Endothelial cell of umbilical vein (primary cell): ENCODE measurements at regions not wholly inside any gene's neighbourhood (a gene's known extent, or its start where the extent isn't known, plus 50 kb on each side); places are given as distances from the start of the nearest gene placed in this dataset.

Experiments used
- EZH2 ChIP-seq: IDR thresholded peaks from 2 replicates; pipeline ENCODE4 v1.6.1; 2012; ENCODE audit warnings: borderline replicate concordance, low read depth, mild to moderate bottlenecking, moderate library complexity, low read length, inconsistent platforms; ENCODE audit not compliant: severe bottlenecking
- POLR2A ChIP-seq: IDR thresholded peaks from 2 replicates; pipeline ENCODE4 v1.6.1; 2012; ENCODE audit warnings: low read depth, mild to moderate bottlenecking, control low read depth, low read length
- TF ChIP-seq, protein P1 (sequence below), 2 donors: IDR thresholded peaks; 1 replicate in 1 of 2; 2 replicates in 1 of 2; pipeline ENCODE4 v1.5.1; 2011; ENCODE audit warnings: low read length in 2 of 2, mild to moderate bottlenecking in 2 of 2, moderate library complexity in 2 of 2, control low read depth in 1 of 2, inconsistent platforms in 1 of 2, low read depth in 1 of 2; ENCODE audit not compliant: insufficient read depth in 1 of 2; ENCODE audit errors: extremely low read depth in 1 of 2
- TF ChIP-seq, protein P2 (sequence below): IDR thresholded peaks from 2 replicates; pipeline ENCODE4 v1.6.1; 2011; ENCODE audit not compliant: insufficient read depth, insufficient read length

DNA sequence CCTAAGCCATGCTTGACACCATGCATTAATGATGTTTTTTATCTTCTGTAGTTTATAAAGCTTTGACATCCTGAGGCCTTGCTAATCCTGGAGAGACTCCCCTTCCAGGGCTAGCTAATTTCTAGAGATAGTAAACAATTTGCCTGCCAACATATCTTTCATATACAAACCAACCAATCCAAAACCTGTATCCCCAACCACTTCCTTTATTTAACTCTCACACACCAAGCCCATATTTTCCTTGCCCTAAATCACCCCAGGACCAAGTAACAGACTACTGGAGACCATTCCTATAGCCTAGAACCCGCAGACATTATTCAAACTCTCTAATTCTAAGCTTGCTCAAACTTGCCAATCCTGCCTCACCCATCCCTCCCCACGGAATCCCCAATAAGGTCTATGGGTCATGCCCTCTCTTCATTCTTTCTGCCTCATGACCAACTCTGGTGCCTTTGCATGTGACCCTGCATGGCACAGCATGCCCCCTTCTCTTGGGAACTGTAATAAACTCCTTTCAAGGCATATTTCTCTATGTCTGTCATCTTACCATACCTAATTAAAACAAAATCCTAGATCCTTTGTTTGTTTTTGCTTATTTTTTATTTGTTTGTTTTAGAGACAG, 116.6 kb upstream of the CACUL1 start:
- TF ChIP-seq, protein P1, sequence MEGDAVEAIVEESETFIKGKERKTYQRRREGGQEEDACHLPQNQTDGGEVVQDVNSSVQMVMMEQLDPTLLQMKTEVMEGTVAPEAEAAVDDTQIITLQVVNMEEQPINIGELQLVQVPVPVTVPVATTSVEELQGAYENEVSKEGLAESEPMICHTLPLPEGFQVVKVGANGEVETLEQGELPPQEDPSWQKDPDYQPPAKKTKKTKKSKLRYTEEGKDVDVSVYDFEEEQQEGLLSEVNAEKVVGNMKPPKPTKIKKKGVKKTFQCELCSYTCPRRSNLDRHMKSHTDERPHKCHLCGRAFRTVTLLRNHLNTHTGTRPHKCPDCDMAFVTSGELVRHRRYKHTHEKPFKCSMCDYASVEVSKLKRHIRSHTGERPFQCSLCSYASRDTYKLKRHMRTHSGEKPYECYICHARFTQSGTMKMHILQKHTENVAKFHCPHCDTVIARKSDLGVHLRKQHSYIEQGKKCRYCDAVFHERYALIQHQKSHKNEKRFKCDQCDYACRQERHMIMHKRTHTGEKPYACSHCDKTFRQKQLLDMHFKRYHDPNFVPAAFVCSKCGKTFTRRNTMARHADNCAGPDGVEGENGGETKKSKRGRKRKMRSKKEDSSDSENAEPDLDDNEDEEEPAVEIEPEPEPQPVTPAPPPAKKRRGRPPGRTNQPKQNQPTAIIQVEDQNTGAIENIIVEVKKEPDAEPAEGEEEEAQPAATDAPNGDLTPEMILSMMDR (IDR thresholded peaks at IDR 0.05; ENCODE audit: extremely low read depth in 1 of 2, insufficient read depth in 1 of 2, low read depth in 1 of 2, low read length in 2 of 2): no peak
- TF ChIP-seq, protein P2, sequence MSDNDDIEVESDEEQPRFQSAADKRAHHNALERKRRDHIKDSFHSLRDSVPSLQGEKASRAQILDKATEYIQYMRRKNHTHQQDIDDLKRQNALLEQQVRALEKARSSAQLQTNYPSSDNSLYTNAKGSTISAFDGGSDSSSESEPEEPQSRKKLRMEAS: no peak
- TF ChIP-seq POLR2A: no peak
- no peak for TF ChIP-seq EZH2
